HG03097 (cell line): ENCODE measurements at regions not wholly inside any gene's neighbourhood (a gene's known extent, or its start where the extent isn't known, plus 50 kb on each side); places are given as distances from the start of the nearest gene placed in this dataset.
"Not testable (repeated sequence)": the region's sequence is repeated elsewhere in the genome, so short reads cannot be mapped to it uniquely, and the experiment has no call there.

ENCODE experiments used
- ATAC-seq: cut with Tn5 transposase; IDR thresholded peaks from one replicate; pipeline ENCODE4 v1.9.1; 2021; ENCODE audit not compliant: unreplicated experiment, low FRiP score

GRCh38 chr20:56723331-56723730 is 94.2 kb downstream of the TFAP2C start:
- ATAC-seq, result no peak

- ATAC-seq, result no peak
Measured at GRCh38 chr20:56724241-56724757, 95.2 kb downstream of the TFAP2C start.

- ATAC-seq, result no peak
Measured at GRCh38 chr20:56730003-56730402, 100.9 kb downstream of the TFAP2C start.

GRCh38 chr20:56730996-56731395 is 101.9 kb downstream of the TFAP2C start:
- no peak for ATAC-seq

- ATAC-seq, result no peak
Measured at GRCh38 chr20:56731476-56731875, 102.4 kb downstream of the TFAP2C start.

GRCh38 chr20:56733967-56734366 is 104.9 kb downstream of the TFAP2C start:
- ATAC-seq, result no peak

GRCh38 chr20:56735084-56735642 is 106.1 kb downstream of the TFAP2C start:
- ATAC-seq, result no peak

- no peak for ATAC-seq
Measured at GRCh38 chr20:56736285-56736857, 107.3 kb downstream of the TFAP2C start.

GRCh38 chr20:56744325-56744821 is 115.3 kb downstream of the TFAP2C start:
- not testable (repeated sequence) for ATAC-seq

GRCh38 chr20:56748476-56749377 is 119.6 kb downstream of the TFAP2C start:
- ATAC-seq, result no peak

- ATAC-seq, result no peak
Measured at GRCh38 chr20:56750430-56750829, 121.3 kb downstream of the TFAP2C start.

- no peak for ATAC-seq
Measured at GRCh38 chr20:56752274-56752673, 123.2 kb downstream of the TFAP2C start.

GRCh38 chr20:56755201-56755600 is 126.1 kb downstream of the TFAP2C start:
- ATAC-seq, result no peak

- not testable (repeated sequence) for ATAC-seq
Measured at GRCh38 chr20:56756658-56757057, 127.6 kb downstream of the TFAP2C start.

- ATAC-seq, result no peak
Measured at GRCh38 chr20:56758706-56759105, 129.6 kb downstream of the TFAP2C start.

GRCh38 chr20:56759741-56760278 is 130.7 kb downstream of the TFAP2C start:
- no peak for ATAC-seq

- no peak for ATAC-seq
Measured at GRCh38 chr20:56760610-56761009, 131.5 kb downstream of the TFAP2C start.

- ATAC-seq, result no peak
Measured at GRCh38 chr20:56761393-56761792, 132.3 kb downstream of the TFAP2C start.

GRCh38 chr20:56762401-56762800 is 133.3 kb downstream of the TFAP2C start:
- ATAC-seq, result no peak

GRCh38 chr20:56762829-56763228 is 133.7 kb downstream of the TFAP2C start:
- no peak for ATAC-seq

GRCh38 chr20:56764671-56765070 is 135.6 kb downstream of the TFAP2C start:
- ATAC-seq, result no peak
